DOHH2 (cell line): ENCODE measurements at regions not wholly inside any gene's neighbourhood (a gene's known extent, or its start where the extent isn't known, plus 50 kb on each side); places are given as distances from the start of the nearest gene placed in this dataset.

Experiments
- CTCF ChIP-seq: fragments of 200-600 bp; sonication (generic); IDR thresholded peaks from one replicate; pipeline ENCODE4 v1.5.1; 2014; ENCODE audit warnings: antibody characterized with exemption, mild to moderate bottlenecking, low read depth, low read length; ENCODE audit not compliant: poor library complexity, severe bottlenecking
- EZH2phosphoT487 ChIP-seq: fragments of 200-600 bp; sonication (generic); IDR thresholded peaks from 2 replicates; pipeline ENCODE4 v1.6.1; 2017; ENCODE audit warnings: borderline replicate concordance, mild to moderate bottlenecking, antibody characterized with exemption, low read length, moderate library complexity, mixed read lengths

- TF ChIP-seq CTCF: no peak
- no peak for TF ChIP-seq EZH2phosphoT487
Measured at GRCh38 chr10:77687621-77688020, 50.0 kb upstream of the KCNMA1 start.
